CD4-positive, alpha-beta T cell treated with Interleukin-21 for 1 hour (primary cell): ENCODE measurements at regions not wholly inside any gene's neighbourhood (a gene's known extent, or its start where the extent isn't known, plus 50 kb on each side); places are given as distances from the start of the nearest gene placed in this dataset.

Experiments
- DNase-seq: peaks from one replicate; pipeline ENCODE4 v3.0.0-alpha.2; 2020

GRCh38 chr14:41403360-41403759 lies 203.3 kb upstream of the LRFN5 start:
- DNase-seq = no peak

GRCh38 chr14:41397926-41398325 lies 208.8 kb upstream of the LRFN5 start:
- DNase-seq = no peak

GRCh38 chr14:41393512-41393911 lies 213.2 kb upstream of the LRFN5 start:
- DNase-seq = no peak

GRCh38 chr14:41392226-41392625 lies 214.4 kb upstream of the LRFN5 start:
- DNase-seq = no peak

GRCh38 chr14:41389355-41389754 lies 217.3 kb upstream of the LRFN5 start:
- DNase-seq = no peak

- no peak for DNase-seq
These were observed 220.9 kb upstream of the LRFN5 start for GRCh38 chr14:41385797-41386196.

GRCh38 chr14:41380017-41380416 lies 226.7 kb upstream of the LRFN5 start:
- no peak for DNase-seq

- DNase-seq = no peak
These were observed 228.2 kb upstream of the LRFN5 start for GRCh38 chr14:41378526-41378925.

GRCh38 chr14:41377932-41378331 lies 228.7 kb upstream of the LRFN5 start:
- no peak for DNase-seq

- DNase-seq = no peak
These were observed 232.6 kb upstream of the LRFN5 start for GRCh38 chr14:41374092-41374491.

GRCh38 chr14:41362139-41362538 lies 244.5 kb upstream of the LRFN5 start:
- no peak for DNase-seq

GRCh38 chr14:41360126-41360525 lies 246.6 kb upstream of the LRFN5 start:
- no peak for DNase-seq

GRCh38 chr14:41355866-41356265 lies 250.8 kb upstream of the LRFN5 start:
- no peak for DNase-seq

GRCh38 chr14:41350476-41350875 lies 256.2 kb upstream of the LRFN5 start:
- DNase-seq = no peak

- no peak for DNase-seq
These were observed 257.3 kb upstream of the LRFN5 start for GRCh38 chr14:41349289-41349910.

- DNase-seq = no peak
These were observed 262.8 kb upstream of the LRFN5 start for GRCh38 chr14:41343857-41344256.

GRCh38 chr14:41313196-41313595 lies 293.5 kb upstream of the LRFN5 start:
- DNase-seq = no peak

GRCh38 chr14:41303506-41303905 lies 303.2 kb upstream of the LRFN5 start:
- no peak for DNase-seq

- DNase-seq = no peak
These were observed 303.9 kb upstream of the LRFN5 start for GRCh38 chr14:41302776-41303175.

- DNase-seq = no peak
These were observed 306.8 kb upstream of the LRFN5 start for GRCh38 chr14:41299924-41300323.

GRCh38 chr14:41298328-41298690 lies 308.4 kb upstream of the LRFN5 start:
- DNase-seq = no peak

GRCh38 chr14:41297576-41298327 lies 308.9 kb upstream of the LRFN5 start:
- DNase-seq = no peak

- DNase-seq = no peak
These were observed 310.9 kb upstream of the LRFN5 start for GRCh38 chr14:41295734-41296133.

GRCh38 chr14:41289025-41289424 lies 317.7 kb upstream of the LRFN5 start:
- no peak for DNase-seq

- DNase-seq = no peak
These were observed 321.4 kb upstream of the LRFN5 start for GRCh38 chr14:41285186-41285748.
